Posterior cingulate gyrus (tissue), 11 donors: ENCODE measurements at regions not wholly inside any gene's neighbourhood (a gene's known extent, or its start where the extent isn't known, plus 50 kb on each side); places are given as distances from the start of the nearest gene placed in this dataset.
"Not testable (repeated sequence)": the region's sequence is repeated elsewhere in the genome, so short reads cannot be mapped to it uniquely, and the experiment has no call there.

ENCODE experiments used
- DNase-seq, 10 donors: peaks; one replicate each; pipeline versions ENCODE4 v3.0.0 to v3.0.0-alpha.2; 2020 to 2021; ENCODE audit warnings: mixed read lengths in 3 of 10
- intact Hi-C: fragments of 100-400 bp; cut with DNase I; formaldehyde crosslinking; loops from one replicate; pipeline ENCODE4 v1.15.1; 2023

GRCh38 chr1:238336531-238336930 is 445.8 kb upstream of the ZP4 start:
- peak in 1 of 10 donors; percentile 24 for DNase-seq
- intact Hi-C loops: no loop called here

- no peak for DNase-seq
- intact Hi-C loops: no loop called here
Measured at GRCh38 chr1:238334170-238334569, 443.4 kb upstream of the ZP4 start.

- DNase-seq: no peak
- intact Hi-C loops: no loop called here
Measured at GRCh38 chr1:238331557-238331956, 440.8 kb upstream of the ZP4 start.

- DNase-seq: no peak
- intact Hi-C loops: no loop called here
Measured at GRCh38 chr1:238329671-238330070, 438.9 kb upstream of the ZP4 start.

- peak in 1 of 10 donors; percentile 24 for DNase-seq
- intact Hi-C loops: not testable (repeated sequence)
Measured at GRCh38 chr1:238327033-238327432, 436.3 kb upstream of the ZP4 start.

- intact Hi-C loops, DNase-seq: not testable (repeated sequence)
Measured at GRCh38 chr1:238326479-238326878, 435.8 kb upstream of the ZP4 start.

GRCh38 chr1:238324211-238324864 is 433.6 kb upstream of the ZP4 start:
- DNase-seq: no peak
- intact Hi-C loops: no loop called here

- no peak for DNase-seq
- intact Hi-C loops: no loop called here
Measured at GRCh38 chr1:238323490-238323889, 432.8 kb upstream of the ZP4 start.

GRCh38 chr1:238319957-238320356 is 429.2 kb upstream of the ZP4 start:
- DNase-seq: no peak
- intact Hi-C loops: no loop called here

GRCh38 chr1:238318294-238319110 is 427.8 kb upstream of the ZP4 start:
- intact Hi-C loops: no loop called here
- DNase-seq: no peak

- DNase-seq: no peak
- intact Hi-C loops: no loop called here
Measured at GRCh38 chr1:238312969-238313368, 422.2 kb upstream of the ZP4 start.

- no peak for DNase-seq
- intact Hi-C loops: no loop called here
Measured at GRCh38 chr1:238306411-238306810, 415.7 kb upstream of the ZP4 start.

GRCh38 chr1:238302646-238303045 is 411.9 kb upstream of the ZP4 start:
- intact Hi-C loops: no loop called here
- DNase-seq: no peak

- intact Hi-C loops: no loop called here
- DNase-seq: no peak
Measured at GRCh38 chr1:238296371-238296770, 405.6 kb upstream of the ZP4 start.

GRCh38 chr1:238293075-238293474 is 402.4 kb upstream of the ZP4 start:
- no peak for DNase-seq
- intact Hi-C loops: no loop called here

GRCh38 chr1:238281418-238281817 is 390.7 kb upstream of the ZP4 start:
- intact Hi-C loops: no loop called here
- DNase-seq: no peak

GRCh38 chr1:238279694-238280380 is 389.1 kb upstream of the ZP4 start:
- intact Hi-C loops: no loop called here
- DNase-seq: no peak

- intact Hi-C loops: no loop called here
- no peak for DNase-seq
Measured at GRCh38 chr1:238272145-238272544, 381.4 kb upstream of the ZP4 start.

GRCh38 chr1:238265866-238266265 is 375.1 kb upstream of the ZP4 start:
- intact Hi-C loops: no loop called here
- DNase-seq: no peak

GRCh38 chr1:238264951-238265350 is 374.2 kb upstream of the ZP4 start:
- intact Hi-C loops: no loop called here
- no peak for DNase-seq

GRCh38 chr1:238258510-238258909 is 367.8 kb upstream of the ZP4 start:
- intact Hi-C loops: no loop called here
- DNase-seq: no peak
